MCF 10A (cell line): ENCODE measurements at regions not wholly inside any gene's neighbourhood (a gene's known extent, or its start where the extent isn't known, plus 50 kb on each side); places are given as distances from the start of the nearest gene placed in this dataset.

Experiments
- BruUV-seq: library from RNA; stranded (reverse); fragments of 400-500 nt; replicated peaks from 2 replicates; lab custom pipeline; 2021; lab: Mats Ljungman, UMichigan
- CTCF ChIA-PET: fragments of 300-600 bp; sonication (Branson Sonifier 250); formaldehyde crosslinking; extraction: SDS; loops from one replicate; lab custom pipeline; 2021; ENCODE audit warnings: antibody characterized with exemption, inconsistent platforms; lab: Yijun Ruan, JAX
- POLR2A ChIA-PET: fragments of 300-600, 350-650 bp; sonication (Branson Sonifier 250); formaldehyde crosslinking; extraction: SDS; loops from one replicate; lab custom pipeline; 2020; ENCODE audit warnings: antibody characterized with exemption, inconsistent platforms; lab: Yijun Ruan, JAX
- DNase-seq: peaks from one replicate; pipeline ENCODE4 v3.0.0-alpha.2; 2018; ENCODE audit not compliant: unreplicated experiment
- H3K27ac Mint-ChIP-seq: one replicate; pipeline ENCODE4 v1.8.0; 2022; ENCODE audit warnings: mild to moderate bottlenecking, low read depth, mixed read lengths; ENCODE audit not compliant: unreplicated experiment
- H3K27me3 Mint-ChIP-seq: one replicate; pipeline ENCODE4 v1.8.0; 2022; ENCODE audit warnings: mixed read lengths; ENCODE audit not compliant: insufficient read depth, unreplicated experiment
- H3K36me3 Mint-ChIP-seq: one replicate; pipeline ENCODE4 v1.8.0; 2022; ENCODE audit warnings: mild to moderate bottlenecking, moderate library complexity, mixed read lengths; ENCODE audit not compliant: insufficient read depth, unreplicated experiment
- H3K4me1 Mint-ChIP-seq: one replicate; pipeline ENCODE4 v1.8.0; 2022; ENCODE audit warnings: mixed read lengths; ENCODE audit not compliant: insufficient read depth, unreplicated experiment
- H3K4me3 Mint-ChIP-seq: one replicate; pipeline ENCODE4 v1.8.0; 2022; ENCODE audit warnings: mild to moderate bottlenecking, moderate library complexity, mixed read lengths; ENCODE audit not compliant: unreplicated experiment
- H3K9me3 Mint-ChIP-seq: one replicate; pipeline ENCODE4 v1.8.0; 2022; ENCODE audit warnings: mixed read lengths; ENCODE audit not compliant: unreplicated experiment
- CTCF ChIP-seq: fragments of 200-600 bp; IDR thresholded peaks from one replicate; pipeline ENCODE4 v1.8.0; 2022; ENCODE audit warnings: antibody characterized with exemption, mild to moderate bottlenecking; ENCODE audit not compliant: unreplicated experiment
- intact Hi-C: fragments of 100-400 bp; cut with micrococcal nuclease; formaldehyde crosslinking; loops from 2 replicates; pipeline ENCODE4 v1.14.1; 2022

DNA sequence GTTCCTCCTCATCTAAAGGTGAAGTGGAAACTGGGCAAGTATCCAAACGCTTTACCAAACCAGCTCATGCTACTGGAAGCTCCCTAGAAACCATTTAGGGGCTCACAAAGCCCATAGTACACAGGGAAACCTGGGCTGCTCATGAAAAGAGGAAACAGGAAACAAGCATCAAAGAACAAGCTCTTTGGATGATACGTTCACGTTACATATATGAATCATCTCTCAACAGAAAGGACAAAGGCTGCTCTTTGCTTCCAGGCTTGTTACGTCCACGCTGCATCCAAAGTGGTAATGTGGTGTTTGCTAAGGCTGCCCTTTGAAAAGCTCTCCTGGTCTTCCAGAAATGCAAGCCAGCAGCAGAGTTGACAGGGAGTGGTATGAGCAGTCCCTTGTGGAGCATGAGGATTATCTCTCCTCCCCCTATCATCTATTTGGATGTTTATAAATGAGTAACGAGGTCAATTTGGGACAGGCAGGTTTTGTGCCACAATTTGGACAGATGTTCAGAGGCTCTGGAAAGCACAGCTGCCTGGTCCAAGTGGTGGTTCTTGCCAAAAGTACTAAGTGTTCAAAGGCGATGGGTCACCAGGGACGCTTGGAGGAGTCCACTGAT is 98.0 kb upstream of the RORA start:
- no peaks in the 10 kb centered on the region for H3K4me1 Mint-ChIP-seq
- no TSS peak for BruUV-seq
- peaks cover 26% of the 10 kb centered on the region for H3K27me3 Mint-ChIP-seq
- no peak overlapping the region for H3K4me3 Mint-ChIP-seq
- no peak overlapping the region for H3K27ac Mint-ChIP-seq
- intact Hi-C loops, result no loop called here
- no peak for TF ChIP-seq CTCF
- ChIA-PET POLR2A (no interaction called here), CTCF (no interaction called here)
- no peaks in the 10 kb centered on the region for H3K36me3 Mint-ChIP-seq
- no peaks in the 10 kb centered on the region for H3K9me3 Mint-ChIP-seq
- no peak for DNase-seq

- intact Hi-C loops, result no loop called here
- no peak for DNase-seq
- Mint-ChIP-seq H3K9me3 (no peaks in the 10 kb centered on the region), H3K27ac (no peak overlapping the region), H3K4me1 (peaks cover 6% of the 10 kb centered on the region), H3K36me3 (peaks cover 4% of the 10 kb centered on the region), H3K27me3 (peaks cover 37% of the 10 kb centered on the region), H3K4me3 (no peak overlapping the region)
- no TSS peak for BruUV-seq
- ChIA-PET POLR2A (no interaction called here), CTCF (no interaction called here)
- TF ChIP-seq CTCF, result no peak
Measured at GRCh38 chr15:61319892-61320291, 90.8 kb upstream of the RORA start.

DNA sequence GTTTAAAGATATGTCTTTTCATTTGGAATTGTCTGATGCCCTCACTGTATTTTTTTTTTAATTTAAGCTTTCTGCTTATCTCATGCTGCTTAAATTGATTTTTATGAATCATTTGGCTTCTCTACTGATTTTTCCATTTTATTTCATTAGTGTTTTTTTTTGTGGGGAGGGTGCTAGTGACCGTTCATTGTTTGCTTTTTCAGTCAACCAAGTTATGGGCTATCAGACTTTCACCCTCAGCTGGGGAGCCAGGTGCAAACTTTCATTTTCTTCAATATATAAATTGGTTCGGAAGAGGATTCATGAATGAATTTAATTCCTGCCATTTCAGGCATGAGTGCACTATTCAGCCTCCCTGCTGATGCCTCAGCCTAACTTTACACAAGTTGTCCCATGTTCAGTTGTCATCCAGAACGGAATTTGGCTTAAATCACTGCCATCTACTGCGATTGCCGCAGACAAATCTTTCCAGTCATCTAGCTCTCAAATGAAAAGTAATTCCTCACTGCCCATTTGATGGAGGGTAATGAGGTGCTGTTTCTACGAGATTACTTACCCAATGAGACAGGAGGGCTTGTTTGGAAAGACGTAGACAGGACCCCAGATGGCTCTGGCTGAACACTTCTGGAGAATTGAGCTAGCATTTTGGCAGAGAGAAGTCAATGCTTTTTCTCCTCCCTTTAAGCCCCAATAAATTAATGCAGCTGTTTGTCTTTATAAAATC is 89.9 kb upstream of the RORA start:
- CTCF ChIA-PET, result interaction anchor here (0.7 kb wide), 1 partner anchor 148 kb away, joined by 3 read pairs; no protein-coding TSS in a partner anchor
- H3K27me3 Mint-ChIP-seq, result peaks cover 37% of the 10 kb centered on the region
- POLR2A ChIA-PET, result no interaction called here
- intact Hi-C loops, result no loop called here
- peaks cover 6% of the 10 kb centered on the region for H3K4me1 Mint-ChIP-seq
- BruUV-seq, result no TSS peak
- TF ChIP-seq CTCF, result no peak
- peaks cover 4% of the 10 kb centered on the region for H3K36me3 Mint-ChIP-seq
- no peak overlapping the region for H3K27ac Mint-ChIP-seq
- no peak for DNase-seq
- H3K9me3 Mint-ChIP-seq, result no peaks in the 10 kb centered on the region
- H3K4me3 Mint-ChIP-seq, result no peak overlapping the region

GRCh38 chr15:61318301-61318700 is 89.2 kb upstream of the RORA start:
- Mint-ChIP-seq H3K27me3 (peaks cover 37% of the 10 kb centered on the region), H3K36me3 (peaks cover 4% of the 10 kb centered on the region), H3K27ac (no peak overlapping the region), H3K4me3 (no peak overlapping the region), H3K9me3 (no peaks in the 10 kb centered on the region), H3K4me1 (peaks cover 6% of the 10 kb centered on the region)
- ChIA-PET CTCF (interaction anchor here (0.7 kb wide), 1 partner anchor 148 kb away, joined by 3 read pairs; no protein-coding TSS in a partner anchor), POLR2A (no interaction called here)
- TF ChIP-seq CTCF, result no peak
- BruUV-seq, result no TSS peak
- intact Hi-C loops, result no loop called here
- DNase-seq, result no peak
